ENCODE measurements at regions not wholly inside any gene's neighbourhood (a gene's known extent, or its start where the extent isn't known, plus 50 kb on each side); places are given as distances from the start of the nearest gene placed in this dataset.

DNA sequence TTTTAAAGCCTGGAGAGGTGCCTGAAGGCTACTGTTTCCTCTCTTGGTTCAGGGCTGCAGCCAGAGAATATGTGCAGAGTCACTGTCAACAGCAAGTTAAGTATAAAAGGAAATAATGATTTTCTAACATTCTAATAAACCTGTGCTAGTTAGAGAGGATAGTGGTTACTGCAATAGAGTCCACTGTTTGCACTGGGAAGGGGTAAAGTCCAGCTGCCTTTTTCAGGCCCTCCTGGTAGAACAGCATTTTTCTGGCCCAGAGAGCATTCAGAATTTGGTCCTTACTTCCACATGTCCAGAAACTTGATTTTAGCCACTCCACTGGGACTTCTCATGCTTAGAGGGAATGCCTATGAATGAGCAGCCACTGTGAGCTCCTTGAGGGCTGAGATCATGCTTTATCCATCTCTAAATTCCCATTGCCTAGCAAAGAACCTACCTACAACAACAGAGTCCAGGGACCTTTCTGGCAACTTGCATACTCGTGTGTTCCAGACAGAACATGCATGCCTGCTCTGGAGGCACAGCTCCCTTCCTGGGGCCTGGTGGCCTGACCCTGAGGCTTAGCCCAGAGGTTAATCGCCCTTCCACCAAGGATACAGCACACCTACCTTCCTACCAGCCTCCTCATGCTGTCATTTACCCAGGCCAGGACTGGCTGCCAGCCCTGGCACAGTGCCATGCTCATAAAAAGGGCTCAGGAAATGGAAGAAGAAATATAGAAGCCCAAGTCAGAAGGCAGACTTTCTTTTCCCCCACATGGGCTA is 50.3 kb upstream of the ATP13A3 start (continued):
- TF ChIP-seq, protein P1, sequence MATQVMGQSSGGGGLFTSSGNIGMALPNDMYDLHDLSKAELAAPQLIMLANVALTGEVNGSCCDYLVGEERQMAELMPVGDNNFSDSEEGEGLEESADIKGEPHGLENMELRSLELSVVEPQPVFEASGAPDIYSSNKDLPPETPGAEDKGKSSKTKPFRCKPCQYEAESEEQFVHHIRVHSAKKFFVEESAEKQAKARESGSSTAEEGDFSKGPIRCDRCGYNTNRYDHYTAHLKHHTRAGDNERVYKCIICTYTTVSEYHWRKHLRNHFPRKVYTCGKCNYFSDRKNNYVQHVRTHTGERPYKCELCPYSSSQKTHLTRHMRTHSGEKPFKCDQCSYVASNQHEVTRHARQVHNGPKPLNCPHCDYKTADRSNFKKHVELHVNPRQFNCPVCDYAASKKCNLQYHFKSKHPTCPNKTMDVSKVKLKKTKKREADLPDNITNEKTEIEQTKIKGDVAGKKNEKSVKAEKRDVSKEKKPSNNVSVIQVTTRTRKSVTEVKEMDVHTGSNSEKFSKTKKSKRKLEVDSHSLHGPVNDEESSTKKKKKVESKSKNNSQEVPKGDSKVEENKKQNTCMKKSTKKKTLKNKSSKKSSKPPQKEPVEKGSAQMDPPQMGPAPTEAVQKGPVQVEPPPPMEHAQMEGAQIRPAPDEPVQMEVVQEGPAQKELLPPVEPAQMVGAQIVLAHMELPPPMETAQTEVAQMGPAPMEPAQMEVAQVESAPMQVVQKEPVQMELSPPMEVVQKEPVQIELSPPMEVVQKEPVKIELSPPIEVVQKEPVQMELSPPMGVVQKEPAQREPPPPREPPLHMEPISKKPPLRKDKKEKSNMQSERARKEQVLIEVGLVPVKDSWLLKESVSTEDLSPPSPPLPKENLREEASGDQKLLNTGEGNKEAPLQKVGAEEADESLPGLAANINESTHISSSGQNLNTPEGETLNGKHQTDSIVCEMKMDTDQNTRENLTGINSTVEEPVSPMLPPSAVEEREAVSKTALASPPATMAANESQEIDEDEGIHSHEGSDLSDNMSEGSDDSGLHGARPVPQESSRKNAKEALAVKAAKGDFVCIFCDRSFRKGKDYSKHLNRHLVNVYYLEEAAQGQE (IDR thresholded peaks at IDR 0.05; ENCODE audit: borderline replicate concordance in 1 of 2, low read depth in 1 of 2, low read length in 2 of 2): no peak; a peak in 1 of 4 replicates
- no peak for TF ChIP-seq TBL1XR1 (IDR thresholded peaks at IDR 0.05; ENCODE audit: borderline replicate concordance, low read length, partially characterized antibody)
- peak in 1 of 2 experiments; percentile 18; a peak in 1 of 4 replicates for TF ChIP-seq KLF16 (CRISPR knock-in tag; IDR thresholded peaks at IDR 0.05)
- no peak for TF ChIP-seq MYNN (CRISPR knock-in tag; IDR thresholded peaks at IDR 0.05; ENCODE audit: low read depth)
- no peak for TF ChIP-seq NFIB (CRISPR knock-in tag; IDR thresholded peaks at IDR 0.05; ENCODE audit: borderline replicate concordance)
- TF ChIP-seq U2AF1 (optimal IDR thresholded peaks at IDR 0.05; ENCODE audit: low read depth, low read length): no peak
- TF ChIP-seq ZNF567 (CRISPR knock-in tag; IDR thresholded peaks at IDR 0.05; ENCODE audit: borderline replicate concordance): no peak
- TF ChIP-seq, protein P2, sequence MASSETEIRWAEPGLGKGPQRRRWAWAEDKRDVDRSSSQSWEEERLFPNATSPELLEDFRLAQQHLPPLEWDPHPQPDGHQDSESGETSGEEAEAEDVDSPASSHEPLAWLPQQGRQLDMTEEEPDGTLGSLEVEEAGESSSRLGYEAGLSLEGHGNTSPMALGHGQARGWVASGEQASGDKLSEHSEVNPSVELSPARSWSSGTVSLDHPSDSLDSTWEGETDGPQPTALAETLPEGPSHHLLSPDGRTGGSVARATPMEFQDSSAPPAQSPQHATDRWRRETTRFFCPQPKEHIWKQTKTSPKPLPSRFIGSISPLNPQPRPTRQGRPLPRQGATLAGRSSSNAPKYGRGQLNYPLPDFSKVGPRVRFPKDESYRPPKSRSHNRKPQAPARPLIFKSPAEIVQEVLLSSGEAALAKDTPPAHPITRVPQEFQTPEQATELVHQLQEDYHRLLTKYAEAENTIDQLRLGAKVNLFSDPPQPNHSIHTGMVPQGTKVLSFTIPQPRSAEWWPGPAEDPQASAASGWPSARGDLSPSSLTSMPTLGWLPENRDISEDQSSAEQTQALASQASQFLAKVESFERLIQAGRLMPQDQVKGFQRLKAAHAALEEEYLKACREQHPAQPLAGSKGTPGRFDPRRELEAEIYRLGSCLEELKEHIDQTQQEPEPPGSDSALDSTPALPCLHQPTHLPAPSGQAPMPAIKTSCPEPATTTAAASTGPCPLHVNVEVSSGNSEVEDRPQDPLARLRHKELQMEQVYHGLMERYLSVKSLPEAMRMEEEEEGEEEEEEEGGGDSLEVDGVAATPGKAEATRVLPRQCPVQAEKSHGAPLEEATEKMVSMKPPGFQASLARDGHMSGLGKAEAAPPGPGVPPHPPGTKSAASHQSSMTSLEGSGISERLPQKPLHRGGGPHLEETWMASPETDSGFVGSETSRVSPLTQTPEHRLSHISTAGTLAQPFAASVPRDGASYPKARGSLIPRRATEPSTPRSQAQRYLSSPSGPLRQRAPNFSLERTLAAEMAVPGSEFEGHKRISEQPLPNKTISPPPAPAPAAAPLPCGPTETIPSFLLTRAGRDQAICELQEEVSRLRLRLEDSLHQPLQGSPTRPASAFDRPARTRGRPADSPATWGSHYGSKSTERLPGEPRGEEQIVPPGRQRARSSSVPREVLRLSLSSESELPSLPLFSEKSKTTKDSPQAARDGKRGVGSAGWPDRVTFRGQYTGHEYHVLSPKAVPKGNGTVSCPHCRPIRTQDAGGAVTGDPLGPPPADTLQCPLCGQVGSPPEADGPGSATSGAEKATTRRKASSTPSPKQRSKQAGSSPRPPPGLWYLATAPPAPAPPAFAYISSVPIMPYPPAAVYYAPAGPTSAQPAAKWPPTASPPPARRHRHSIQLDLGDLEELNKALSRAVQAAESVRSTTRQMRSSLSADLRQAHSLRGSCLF (CRISPR knock-in tag; IDR thresholded peaks at IDR 0.05; ENCODE audit: borderline replicate concordance): no peak
- no peak for TF ChIP-seq ZNF782 (CRISPR knock-in tag; IDR thresholded peaks at IDR 0.05; ENCODE audit: borderline replicate concordance)
- no peak for TF ChIP-seq ZNF550 (CRISPR knock-in tag; IDR thresholded peaks at IDR 0.05; ENCODE audit: borderline replicate concordance)
- no peak for TF ChIP-seq THYN1 (CRISPR knock-in tag; IDR thresholded peaks at IDR 0.05; ENCODE audit: borderline replicate concordance, low read depth)
- no peak for TF ChIP-seq DNMT1 (CRISPR knock-in tag; IDR thresholded peaks at IDR 0.05)
- TF ChIP-seq, protein P3, sequence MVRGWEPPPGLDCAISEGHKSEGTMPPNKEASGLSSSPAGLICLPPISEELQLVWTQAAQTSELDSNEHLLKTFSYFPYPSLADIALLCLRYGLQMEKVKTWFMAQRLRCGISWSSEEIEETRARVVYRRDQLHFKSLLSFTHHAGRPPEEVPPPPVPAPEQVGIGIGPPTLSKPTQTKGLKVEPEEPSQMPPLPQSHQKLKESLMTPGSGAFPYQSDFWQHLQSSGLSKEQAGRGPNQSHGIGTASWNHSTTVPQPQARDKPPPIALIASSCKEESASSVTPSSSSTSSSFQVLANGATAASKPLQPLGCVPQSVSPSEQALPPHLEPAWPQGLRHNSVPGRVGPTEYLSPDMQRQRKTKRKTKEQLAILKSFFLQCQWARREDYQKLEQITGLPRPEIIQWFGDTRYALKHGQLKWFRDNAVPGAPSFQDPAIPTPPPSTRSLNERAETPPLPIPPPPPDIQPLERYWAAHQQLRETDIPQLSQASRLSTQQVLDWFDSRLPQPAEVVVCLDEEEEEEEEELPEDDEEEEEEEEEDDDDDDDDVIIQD (CRISPR knock-in tag; IDR thresholded peaks at IDR 0.05; ENCODE audit: low read depth): no peak
- TF ChIP-seq ZNF124 (CRISPR knock-in tag; IDR thresholded peaks at IDR 0.05): peak; percentile 58; the same call in 1 of the 2 replicates
- TF ChIP-seq, protein P4, sequence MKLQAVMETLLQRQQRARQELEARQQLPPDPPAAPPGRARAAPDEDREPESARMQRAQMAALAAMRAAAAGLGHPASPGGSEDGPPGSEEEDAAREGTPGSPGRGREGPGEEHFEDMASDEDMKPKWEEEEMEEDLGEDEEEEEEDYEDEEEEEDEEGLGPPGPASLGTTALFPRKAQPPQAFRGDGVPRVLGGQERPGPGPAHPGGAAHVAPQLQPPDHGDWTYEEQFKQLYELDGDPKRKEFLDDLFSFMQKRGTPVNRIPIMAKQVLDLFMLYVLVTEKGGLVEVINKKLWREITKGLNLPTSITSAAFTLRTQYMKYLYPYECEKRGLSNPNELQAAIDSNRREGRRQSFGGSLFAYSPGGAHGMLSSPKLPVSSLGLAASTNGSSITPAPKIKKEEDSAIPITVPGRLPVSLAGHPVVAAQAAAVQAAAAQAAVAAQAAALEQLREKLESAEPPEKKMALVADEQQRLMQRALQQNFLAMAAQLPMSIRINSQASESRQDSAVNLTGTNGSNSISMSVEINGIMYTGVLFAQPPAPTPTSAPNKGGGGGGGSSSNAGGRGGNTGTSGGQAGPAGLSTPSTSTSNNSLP (IDR thresholded peaks at IDR 0.05; ENCODE audit: low read depth, low read length): peak; percentile 70; the same call in 1 of the 2 replicates
